Upper lobe of left lung (tissue), 6 donors: ENCODE measurements at regions not wholly inside any gene's neighbourhood (a gene's known extent, or its start where the extent isn't known, plus 50 kb on each side); places are given as distances from the start of the nearest gene placed in this dataset.
A peak's percentile ranks its signal among the peaks of the same experiment; 100 is the strongest.
"Not testable (repeated sequence)": the region's sequence is repeated elsewhere in the genome, so short reads cannot be mapped to it uniquely, and the experiment has no call there.

Experiments
- ATAC-seq, 2 donors: fragments of 200-7000 bp; cut with Tn5 transposase; one replicate each; pipeline ENCODE4 v1.9.1; 2022; ENCODE audit warnings: mild to moderate bottlenecking in 2 of 2, moderate library complexity in 2 of 2; ENCODE audit not compliant: low FRiP score in 2 of 2
- DNase-seq, 2 donors: peaks; one replicate each; pipeline ENCODE4 v3.0.0-alpha.2; 2019 to 2020
- H3K27ac ChIP-seq, 4 donors: fragments of 200-600 bp; sonication (generic); one replicate each; pipeline ENCODE4 v1.5.1; 2016 to 2019
- H3K27me3 ChIP-seq, 4 donors: fragments of 200-600 bp; sonication (generic); one replicate each; pipeline ENCODE4 v1.5.1; 2017 to 2019
- H3K36me3 ChIP-seq, 4 donors: fragments of 200-600 bp; sonication (generic); one replicate each; pipeline ENCODE4 v1.5.1; 2016 to 2019
- H3K4me1 ChIP-seq, 4 donors: fragments of 200-600 bp; sonication (generic); one replicate each; pipeline ENCODE4 v1.5.1; 2018 to 2019
- H3K4me3 ChIP-seq, 4 donors: fragments of 200-600 bp; sonication (generic); one replicate each; pipeline ENCODE4 v1.5.1; 2017 to 2019; ENCODE audit warnings: mild to moderate bottlenecking in 2 of 4, moderate library complexity in 1 of 4
- H3K9me3 ChIP-seq, 4 donors: fragments of 200-600 bp; sonication (generic); one replicate each; pipeline ENCODE4 v1.5.1; 2018 to 2019
- EP300 ChIP-seq, 4 donors: sonication (generic); formaldehyde crosslinking; IDR thresholded peaks; one replicate each; pipeline ENCODE4 v1.5.1; 2017; ENCODE audit warnings: antibody characterized with exemption in 4 of 4, control low read depth in 2 of 4
- POLR2A ChIP-seq, 4 donors: fragments of 450-650 bp; IDR thresholded peaks; one replicate each; pipeline ENCODE4 v1.5.1; 2016 to 2017; ENCODE audit warnings: antibody characterized with exemption in 4 of 4, mild to moderate bottlenecking in 2 of 4
- POLR2AphosphoS5 ChIP-seq, 2 donors: sonication (generic); formaldehyde crosslinking; IDR thresholded peaks; one replicate each; pipeline ENCODE4 v1.5.1; 2017; ENCODE audit warnings: antibody characterized with exemption in 2 of 2
- WGBS, 2 donors: methylation state at CpG; one replicate each; pipeline ENCODE4 v1.1.5; 2017 to 2018; 5-methylcytosine and 5-hydroxymethylcytosine counted together
- TF ChIP-seq, protein P1 (sequence below), 6 experiments: fragments of 450-650 bp in 4 of 6; fragments of 200-600 bp in 2 of 6; sonication (generic) in 2 of 6; IDR thresholded peaks; one replicate each; pipeline ENCODE4 v1.5.1; 2016 to 2019; ENCODE audit warnings: antibody characterized with exemption in 6 of 6
- donor health status: DM: no; HTN: no; CAD: no; lungs with moderate emphysema.
- donor health status: DM: no; HTN: yes; CAD: no; lungs with severe emphysema.

DNA sequence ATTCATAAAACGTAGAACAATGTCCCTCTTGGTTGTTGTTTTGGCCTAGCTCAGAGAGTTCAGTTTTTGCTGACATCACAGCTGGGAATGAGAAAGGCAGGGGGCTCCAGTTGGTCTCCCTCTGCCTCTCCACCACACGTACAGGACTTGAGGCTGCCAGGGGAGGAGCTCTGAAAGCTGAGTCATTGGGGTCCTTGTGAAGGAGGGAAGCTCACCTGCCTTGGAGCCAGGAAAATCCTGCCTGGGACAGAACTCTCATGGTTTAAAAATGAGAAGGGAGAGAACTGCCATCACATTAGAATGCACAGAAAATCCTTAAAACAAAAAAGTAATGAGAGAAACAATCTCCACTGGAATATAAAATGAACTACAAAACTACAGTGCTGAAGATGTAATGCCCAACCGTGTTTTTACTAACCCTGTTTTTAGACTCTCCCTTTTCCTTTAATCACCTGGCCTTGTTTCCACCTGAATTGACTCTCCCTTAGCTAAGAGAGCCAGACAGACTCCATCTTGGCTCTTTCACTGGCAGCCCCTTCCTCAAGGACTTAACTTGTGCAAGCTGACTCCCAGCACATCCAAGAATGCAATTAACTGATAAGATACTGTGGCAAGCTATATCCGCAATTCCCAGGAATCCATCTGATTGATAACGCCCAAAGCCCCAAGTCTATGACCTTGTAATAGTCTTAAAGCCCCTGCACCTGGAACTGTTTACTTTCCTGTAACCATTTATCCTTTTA lies 58.6 kb upstream of the TARP start:
- H3K9me3 ChIP-seq, ATAC-seq, H3K27ac ChIP-seq, DNase-seq, H3K36me3 ChIP-seq, H3K27me3 ChIP-seq, H3K4me3 ChIP-seq, H3K4me1 ChIP-seq: not testable (repeated sequence)
- WGBS, 2 donors = 65 to 67% methylated on average over 5 of the region's 5 CpGs

DNA sequence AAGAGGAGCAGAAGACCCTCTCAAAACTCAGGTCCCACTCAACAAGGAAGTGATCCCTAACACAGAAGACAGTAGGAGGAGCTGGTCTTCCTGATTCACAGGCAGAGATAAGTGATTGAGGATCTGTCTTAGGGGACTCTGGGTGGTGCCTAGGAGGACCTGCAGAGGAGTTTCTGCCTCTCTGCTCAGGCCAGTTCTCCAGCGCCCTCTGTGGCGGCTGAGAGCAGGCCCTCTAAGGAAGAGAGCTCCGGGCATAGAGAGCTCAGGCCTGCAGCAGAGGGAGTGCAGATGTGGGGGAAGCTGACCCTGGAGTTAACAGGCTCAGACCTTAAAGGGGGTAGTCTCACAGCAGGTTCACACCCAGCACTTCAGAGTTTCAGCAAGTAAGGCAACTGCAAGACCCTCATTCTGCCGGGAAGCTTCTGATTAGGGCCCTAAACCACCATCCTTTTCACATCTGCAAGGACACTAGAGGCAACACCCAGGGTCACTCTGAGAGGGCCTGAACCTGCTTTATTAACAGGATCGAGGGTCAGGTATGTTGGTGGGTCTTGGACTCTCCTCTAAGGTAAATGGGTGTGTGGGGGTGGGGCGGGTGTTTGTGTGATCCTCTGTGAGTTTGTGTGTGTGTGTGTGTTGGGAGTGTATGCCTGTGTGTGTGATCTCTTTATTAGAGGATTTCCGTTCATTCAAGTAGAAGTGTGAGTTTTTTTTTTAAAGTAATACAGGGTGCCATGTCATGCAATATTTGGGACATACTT lies 57.6 kb upstream of the TARP start:
- no peaks in the 10 kb centered on the region for H3K9me3 ChIP-seq
- H3K36me3 ChIP-seq = no peaks in the 10 kb centered on the region
- ATAC-seq = no peak
- peak overlapping the region in 1 of 4 donors; percentile 3 for H3K4me3 ChIP-seq
- H3K27me3 ChIP-seq = no peaks in the 10 kb centered on the region
- TF ChIP-seq POLR2A (IDR thresholded peaks at IDR 0.05) (no peak), EP300 (IDR thresholded peaks at IDR 0.05) (no peak), POLR2AphosphoS5 (IDR thresholded peaks at IDR 0.05) (no peak)
- TF ChIP-seq, protein P1, sequence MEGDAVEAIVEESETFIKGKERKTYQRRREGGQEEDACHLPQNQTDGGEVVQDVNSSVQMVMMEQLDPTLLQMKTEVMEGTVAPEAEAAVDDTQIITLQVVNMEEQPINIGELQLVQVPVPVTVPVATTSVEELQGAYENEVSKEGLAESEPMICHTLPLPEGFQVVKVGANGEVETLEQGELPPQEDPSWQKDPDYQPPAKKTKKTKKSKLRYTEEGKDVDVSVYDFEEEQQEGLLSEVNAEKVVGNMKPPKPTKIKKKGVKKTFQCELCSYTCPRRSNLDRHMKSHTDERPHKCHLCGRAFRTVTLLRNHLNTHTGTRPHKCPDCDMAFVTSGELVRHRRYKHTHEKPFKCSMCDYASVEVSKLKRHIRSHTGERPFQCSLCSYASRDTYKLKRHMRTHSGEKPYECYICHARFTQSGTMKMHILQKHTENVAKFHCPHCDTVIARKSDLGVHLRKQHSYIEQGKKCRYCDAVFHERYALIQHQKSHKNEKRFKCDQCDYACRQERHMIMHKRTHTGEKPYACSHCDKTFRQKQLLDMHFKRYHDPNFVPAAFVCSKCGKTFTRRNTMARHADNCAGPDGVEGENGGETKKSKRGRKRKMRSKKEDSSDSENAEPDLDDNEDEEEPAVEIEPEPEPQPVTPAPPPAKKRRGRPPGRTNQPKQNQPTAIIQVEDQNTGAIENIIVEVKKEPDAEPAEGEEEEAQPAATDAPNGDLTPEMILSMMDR (IDR thresholded peaks at IDR 0.05) = no peak
- peaks cover 0 to 8% (median 0%) of the 10 kb centered on the region in 4 donors for H3K4me1 ChIP-seq
- WGBS, 2 donors = 84 to 87% methylated on average over 3 to 7 of the region's 7 CpGs
- H3K27ac ChIP-seq = no peak overlapping the region
- no peak for DNase-seq

DNA sequence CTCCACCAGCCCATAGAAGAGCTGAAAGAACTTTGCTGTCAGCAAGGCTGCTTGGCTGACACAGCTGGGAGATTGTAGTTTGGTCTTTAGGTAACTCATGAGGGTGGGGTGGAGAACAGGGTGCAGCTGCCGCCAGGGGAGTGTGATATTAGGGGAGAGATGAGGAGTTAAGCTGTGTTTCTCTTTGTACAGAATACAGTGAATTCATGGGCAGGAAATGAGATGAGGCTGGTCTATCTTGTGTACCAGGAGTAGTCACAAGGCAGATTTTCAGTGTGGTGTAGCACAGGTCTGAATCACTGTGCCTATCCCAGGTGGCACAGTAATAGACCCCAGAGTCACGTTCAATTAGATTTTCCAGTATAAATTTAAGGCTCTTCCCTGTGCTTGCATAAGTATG lies 56.6 kb upstream of the TARP start:
- Histone ChIP-seq H3K4me1 (no peaks in the 10 kb centered on the region), H3K4me3 (no peak overlapping the region), H3K27ac (no peak overlapping the region), H3K36me3 (no peaks in the 10 kb centered on the region), H3K9me3 (no peaks in the 10 kb centered on the region), H3K27me3 (no peaks in the 10 kb centered on the region)
- WGBS, 2 donors = 90 to 94% methylated on average over 2 of the region's 2 CpGs
- DNase-seq (no peak), ATAC-seq (peak in 1 of 2 donors; percentile 17)
- no peak for TF ChIP-seq POLR2A (IDR thresholded peaks at IDR 0.05)
- TF ChIP-seq POLR2AphosphoS5 (IDR thresholded peaks at IDR 0.05) = no peak

DNA sequence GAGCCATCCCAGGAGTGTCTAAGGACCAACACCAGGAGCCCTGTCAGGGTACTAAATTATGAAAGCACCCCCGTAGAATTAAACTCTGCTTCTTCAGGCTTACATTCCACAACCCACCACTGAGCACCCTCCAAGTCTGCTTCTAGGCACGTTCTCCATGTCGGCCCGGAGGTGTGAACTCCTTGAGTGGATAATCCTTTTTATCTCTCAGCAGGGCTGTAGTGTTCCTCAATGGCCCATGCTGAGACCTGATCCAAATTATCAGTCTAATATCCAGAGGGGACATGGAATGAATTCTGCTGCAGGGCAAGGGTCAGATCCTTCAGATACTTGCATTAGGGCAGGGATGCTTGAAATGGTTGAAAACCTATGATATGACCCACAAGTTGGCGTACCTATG lies 55.9 kb upstream of the TARP start:
- Histone ChIP-seq H3K4me1 (no peaks in the 10 kb centered on the region), H3K27ac (no peak overlapping the region), H3K9me3 (no peaks in the 10 kb centered on the region), H3K36me3 (no peaks in the 10 kb centered on the region), H3K4me3 (no peak overlapping the region), H3K27me3 (no peaks in the 10 kb centered on the region)
- WGBS, 2 donors = 76% methylated on average over 5 of the region's 5 CpGs
- no peak for DNase-seq
- TF ChIP-seq, protein P1 (IDR thresholded peaks at IDR 0.05) = no peak
- TF ChIP-seq POLR2AphosphoS5 (IDR thresholded peaks at IDR 0.05) (no peak), EP300 (IDR thresholded peaks at IDR 0.05) (no peak), POLR2A (IDR thresholded peaks at IDR 0.05) (no peak)
- ATAC-seq = peak in 1 of 2 donors; percentile 46

DNA sequence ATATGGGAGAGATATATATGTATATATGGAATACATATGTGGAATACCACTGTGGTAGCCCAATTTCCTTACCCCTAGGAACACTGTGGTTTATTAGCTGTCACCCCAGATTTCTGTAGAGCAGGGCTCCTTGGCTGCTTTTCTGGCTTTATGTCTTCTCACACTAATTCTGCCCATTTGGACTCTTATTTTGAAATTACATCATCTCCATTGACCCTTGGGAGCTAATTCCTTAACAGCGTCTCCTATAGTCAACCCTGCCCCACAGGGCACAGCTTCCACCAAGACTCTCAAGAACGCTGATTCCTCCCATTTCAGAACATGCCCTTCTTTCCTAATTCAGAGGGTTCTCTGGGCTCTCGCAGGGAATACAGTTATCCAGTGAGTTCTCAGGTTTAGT lies 55.4 kb upstream of the TARP start:
- ATAC-seq (no peak), DNase-seq (no peak)
- Histone ChIP-seq H3K4me3 (no peak overlapping the region), H3K36me3 (no peaks in the 10 kb centered on the region), H3K27me3 (no peaks in the 10 kb centered on the region), H3K27ac (no peak overlapping the region), H3K9me3 (no peaks in the 10 kb centered on the region), H3K4me1 (no peaks in the 10 kb centered on the region)
- 81 to 85% methylated on average over 3 of the region's 3 CpGs for WGBS, 2 donors
- TF ChIP-seq, protein P1 (IDR thresholded peaks at IDR 0.05) = no peak
- no peak for TF ChIP-seq EP300 (IDR thresholded peaks at IDR 0.05)
- TF ChIP-seq POLR2AphosphoS5 (IDR thresholded peaks at IDR 0.05) = no peak
- no peak for TF ChIP-seq POLR2A (IDR thresholded peaks at IDR 0.05)
